Dermis microvascular lymphatic vessel endothelial cell (primary cell): ENCODE measurements at regions not wholly inside any gene's neighbourhood (a gene's known extent, or its start where the extent isn't known, plus 50 kb on each side); places are given as distances from the start of the nearest gene placed in this dataset.
"Not testable (repeated sequence)": the region's sequence is repeated elsewhere in the genome, so short reads cannot be mapped to it uniquely, and the experiment has no call there.

Source experiments
- DNase-seq, 2 donors: peaks; one replicate each; pipeline versions ENCODE4 v3.0.0 to v3.0.0-alpha.2; 2010; ENCODE audit warnings: low read depth in 2 of 2

- no peak for DNase-seq
Measured at GRCh38 chr9:78904686-78905085, 607.8 kb downstream of the PSAT1 start.

GRCh38 chr9:78905387-78905786 is 608.5 kb downstream of the PSAT1 start:
- DNase-seq = no peak

GRCh38 chr9:78905986-78906755 is 609.2 kb downstream of the PSAT1 start:
- no peak for DNase-seq

- DNase-seq = no peak
Measured at GRCh38 chr9:78909566-78909965, 612.6 kb downstream of the PSAT1 start.

- DNase-seq = not testable (repeated sequence)
Measured at GRCh38 chr9:78916884-78917283, 620.0 kb downstream of the PSAT1 start.

- DNase-seq = no peak
Measured at GRCh38 chr9:78918976-78919375, 622.1 kb downstream of the PSAT1 start.

- no peak for DNase-seq
Measured at GRCh38 chr9:78919701-78920100, 622.8 kb downstream of the PSAT1 start.

GRCh38 chr9:78921341-78921740 is 624.4 kb downstream of the PSAT1 start:
- peak; percentile 54 to 92 for DNase-seq

GRCh38 chr9:78923966-78924659 is 627.2 kb downstream of the PSAT1 start:
- no peak for DNase-seq

GRCh38 chr9:78927099-78927940 is 630.4 kb downstream of the PSAT1 start:
- DNase-seq = peak in 1 of 2 donors; percentile 7

GRCh38 chr9:78928625-78929405 is 631.9 kb downstream of the PSAT1 start:
- no peak for DNase-seq

GRCh38 chr9:78930281-78930680 is 633.4 kb downstream of the PSAT1 start:
- DNase-seq = no peak

GRCh38 chr9:78932849-78933627 is 636.1 kb downstream of the PSAT1 start:
- peak; percentile 31 to 81 for DNase-seq

GRCh38 chr9:78934880-78935279 is 636.9 kb upstream of the TLE4 start:
- DNase-seq = no peak

- no peak for DNase-seq
Measured at GRCh38 chr9:78938821-78939220, 632.9 kb upstream of the TLE4 start.

GRCh38 chr9:78939311-78940065 is 632.3 kb upstream of the TLE4 start:
- no peak for DNase-seq

- no peak for DNase-seq
Measured at GRCh38 chr9:78940121-78940855, 631.5 kb upstream of the TLE4 start.

- DNase-seq = no peak
Measured at GRCh38 chr9:78954286-78954685, 617.5 kb upstream of the TLE4 start.

GRCh38 chr9:78958892-78959291 is 612.9 kb upstream of the TLE4 start:
- DNase-seq = peak in 1 of 2 donors; percentile 5
